ENCODE measurements at regions not wholly inside any gene's neighbourhood (a gene's known extent, or its start where the extent isn't known, plus 50 kb on each side); places are given as distances from the start of the nearest gene placed in this dataset.

DNA sequence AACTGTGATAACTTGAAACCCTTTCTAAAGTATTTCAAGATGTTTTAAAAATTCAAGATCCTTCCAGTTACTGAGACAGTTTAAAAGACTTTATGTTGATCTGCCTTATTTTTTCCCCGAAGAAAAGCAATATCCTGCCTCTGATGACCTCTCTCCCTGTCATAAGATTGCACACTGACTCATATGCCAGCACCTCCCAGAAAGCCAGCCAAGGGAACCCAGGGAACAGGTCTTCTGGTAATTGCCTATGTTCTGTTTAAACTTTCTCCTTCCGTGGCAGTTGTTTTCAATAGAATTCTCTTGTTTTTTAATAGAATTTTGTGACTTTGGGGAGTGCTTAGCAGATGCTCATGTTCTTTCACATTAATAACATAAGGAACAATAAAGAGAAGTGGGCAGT is 300.2 kb upstream of the PRKD1 start:
- DNase-seq: no peak

DNA sequence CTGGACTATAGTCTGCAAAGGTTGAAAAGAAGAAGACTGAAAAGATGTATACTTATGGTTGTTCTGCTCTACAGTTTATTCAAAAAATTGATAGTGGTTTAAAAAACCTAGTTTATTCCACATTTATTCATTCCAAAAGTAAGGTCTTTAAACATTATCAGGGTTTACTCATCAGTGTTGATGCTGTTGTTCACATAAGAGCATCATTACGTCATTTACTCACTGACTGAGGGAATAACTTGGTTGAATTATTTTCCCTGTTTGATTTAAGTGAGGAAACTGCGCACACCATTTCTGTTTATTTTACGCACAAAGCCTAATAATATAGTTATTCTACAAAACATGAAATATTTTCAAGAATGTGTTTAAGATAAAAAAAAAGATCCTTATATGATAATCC is 303.1 kb upstream of the PRKD1 start:
- DNase-seq: no peak

DNA sequence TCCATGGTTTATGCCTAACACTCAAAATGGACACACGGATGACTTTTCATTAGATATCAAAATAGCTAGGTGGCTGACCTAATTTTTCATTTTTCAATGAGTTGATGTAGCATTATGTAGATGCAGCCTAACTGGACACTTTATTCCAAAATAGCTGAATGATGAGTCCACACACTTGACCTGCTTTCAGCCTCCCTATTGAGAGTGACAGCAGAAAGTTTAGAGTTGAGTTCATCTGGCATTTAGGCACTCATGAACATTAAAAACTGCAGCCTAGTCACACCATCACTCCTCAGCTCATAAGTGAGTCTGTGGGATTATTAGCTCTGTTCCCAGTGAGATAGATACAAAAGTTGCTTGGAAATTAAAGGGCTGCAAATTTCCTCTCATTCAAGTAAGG is 307.3 kb upstream of the PRKD1 start:
- DNase-seq: no peak

DNA sequence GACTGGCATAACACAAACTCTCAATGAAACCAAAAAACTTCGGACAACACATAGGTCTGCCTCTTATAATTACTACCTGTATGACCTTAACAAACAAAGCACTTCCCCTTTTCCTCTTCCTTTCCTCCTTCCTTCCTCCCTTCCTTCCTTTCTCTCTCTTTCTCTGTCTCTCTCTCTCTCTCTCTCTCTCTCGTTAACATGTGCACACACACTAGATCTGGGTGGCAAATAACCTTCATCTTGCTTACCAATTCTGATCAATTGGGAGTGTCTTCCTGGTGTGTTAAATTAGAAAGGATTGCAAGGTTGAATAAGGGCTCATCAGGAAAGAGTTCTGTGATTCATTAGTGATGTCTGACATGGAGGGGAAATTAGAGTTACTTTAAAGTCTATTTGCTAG is 307.8 kb upstream of the PRKD1 start:
- no peak for DNase-seq

DNA sequence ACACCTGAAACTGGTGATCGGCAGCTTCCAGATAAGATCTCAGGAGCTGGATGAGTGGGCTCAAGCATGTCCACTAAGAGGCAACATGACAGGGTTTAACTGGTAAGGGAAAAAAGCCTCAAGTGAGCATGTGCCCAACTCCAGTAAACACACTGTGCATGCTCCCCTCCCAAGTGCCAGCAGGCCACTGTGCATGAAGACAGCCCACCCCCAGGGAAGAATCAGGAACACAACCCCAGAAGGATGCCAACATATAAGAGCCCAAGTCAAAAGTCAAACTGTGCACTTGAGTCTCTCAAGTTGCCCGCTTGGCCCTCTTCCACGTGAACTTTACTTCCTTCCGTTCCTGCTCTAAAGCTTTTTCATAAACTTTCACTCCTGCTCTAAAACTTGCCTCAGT is 311.3 kb upstream of the PRKD1 start:
- no peak for DNase-seq

DNA sequence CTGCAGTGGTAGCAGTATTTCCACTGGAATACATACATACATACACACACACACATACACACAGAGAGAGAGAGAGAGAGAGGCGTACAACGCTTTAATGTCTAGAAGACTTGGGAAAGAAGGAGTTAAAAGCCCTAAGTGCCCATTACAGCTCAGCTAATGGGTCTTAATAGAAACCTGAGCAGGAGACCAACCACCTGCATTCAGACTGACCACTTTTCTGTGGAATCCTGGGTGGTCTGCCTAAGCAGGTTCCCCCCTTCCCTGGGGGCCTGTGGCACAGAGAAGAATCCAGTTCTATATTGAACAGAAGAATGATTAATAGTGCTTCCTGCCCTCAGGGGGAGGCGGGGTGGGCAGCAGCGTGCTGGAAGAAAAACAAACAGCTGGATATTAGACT is 312.4 kb upstream of the PRKD1 start:
- no peak for DNase-seq

DNA sequence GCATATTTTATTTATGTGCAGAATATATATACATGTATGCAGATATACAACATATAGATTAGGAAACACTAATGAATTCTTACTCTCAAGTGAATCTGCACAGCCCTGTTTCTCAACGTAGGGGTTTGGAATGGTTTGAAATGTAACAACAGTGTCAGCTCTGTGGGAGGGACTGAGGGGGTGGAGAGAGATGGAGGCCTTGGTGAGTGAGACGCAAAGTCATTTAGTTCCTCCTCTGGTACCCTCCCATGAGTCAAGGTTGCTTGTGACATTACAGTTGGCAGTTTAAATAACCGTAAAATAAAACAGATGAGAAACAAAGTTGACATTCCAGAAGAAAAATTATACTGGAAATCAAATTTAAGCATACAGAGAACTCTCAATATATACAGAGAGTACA is 313.0 kb upstream of the PRKD1 start:
- no peak for DNase-seq

DNA sequence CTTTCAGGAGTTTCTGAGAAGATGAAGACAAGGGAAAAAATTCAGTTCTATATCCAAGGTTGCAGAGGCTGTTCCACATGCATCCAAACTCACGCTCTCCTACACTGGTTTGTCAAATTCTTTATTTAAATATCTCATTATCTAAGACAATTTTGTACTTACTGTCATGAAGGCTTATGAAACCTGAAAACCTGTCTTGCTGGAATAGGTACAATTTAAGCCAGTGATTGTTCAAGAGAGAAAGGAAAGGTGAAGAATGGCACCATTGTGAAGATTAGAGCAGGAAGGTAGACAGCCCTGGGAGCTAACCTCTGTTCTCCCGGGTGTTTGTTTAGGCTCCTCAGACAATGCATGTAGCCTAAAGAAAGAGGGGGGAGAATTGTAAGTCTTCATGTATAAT is 315.1 kb upstream of the PRKD1 start:
- no peak for DNase-seq

DNA sequence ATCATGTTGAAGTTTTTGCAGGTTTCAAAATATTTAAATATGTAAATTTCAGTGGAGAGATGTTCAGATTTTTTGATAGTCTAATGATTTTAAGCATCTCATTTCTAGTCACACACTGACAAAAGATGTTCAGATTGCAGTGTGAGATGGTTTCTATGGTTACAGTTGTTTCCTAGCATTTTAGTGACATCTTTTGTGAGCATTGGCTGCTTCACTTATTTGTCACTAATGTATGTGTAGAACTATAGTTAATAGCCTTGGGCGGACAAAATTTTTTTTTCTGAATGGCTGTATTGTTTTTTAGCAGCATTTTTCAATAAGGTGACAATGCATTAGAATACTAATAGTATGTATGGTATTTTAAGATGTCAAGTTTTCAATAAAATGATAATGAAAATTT is 315.6 kb upstream of the PRKD1 start:
- no peak for DNase-seq

DNA sequence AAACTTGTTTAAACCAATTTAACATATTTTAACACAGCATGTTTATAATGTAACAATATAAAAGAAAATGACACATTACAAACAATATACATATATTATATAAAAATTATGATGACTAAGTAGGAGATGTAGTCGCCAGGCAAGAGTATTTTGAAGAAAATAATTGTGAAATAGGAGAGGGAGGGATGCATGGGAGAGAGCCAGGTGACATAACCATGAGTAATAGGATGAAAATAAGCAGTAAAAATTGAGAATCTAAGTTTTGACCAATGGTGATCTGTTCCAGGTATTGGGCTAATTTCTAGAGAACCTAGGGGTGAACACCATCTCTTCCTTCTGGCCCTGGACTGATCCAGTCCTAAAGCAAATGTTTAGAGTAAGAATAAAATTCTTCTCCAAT is 315.2 kb upstream of the G2E3 start:
- no peak for DNase-seq

DNA sequence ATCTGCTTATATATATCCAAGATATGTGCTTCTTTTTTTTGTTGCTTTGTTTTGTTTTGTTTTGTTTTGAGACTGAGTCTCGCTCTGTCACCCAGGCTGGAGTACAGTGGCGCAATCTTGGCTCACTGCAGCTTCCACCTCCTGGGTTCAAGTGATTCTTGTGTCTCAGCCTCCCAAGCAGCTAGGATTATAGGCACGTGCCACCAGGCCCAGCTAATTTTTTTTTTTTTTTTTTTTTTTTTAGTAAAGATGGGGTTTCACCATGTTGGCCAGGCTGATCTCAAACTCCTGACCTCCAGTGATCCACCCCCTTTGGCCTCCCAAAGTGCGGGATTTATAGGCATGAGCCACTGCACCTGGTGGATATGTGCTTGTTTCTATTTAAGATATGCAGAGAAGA is 314.6 kb upstream of the G2E3 start:
- peak; percentile 40 for DNase-seq

DNA sequence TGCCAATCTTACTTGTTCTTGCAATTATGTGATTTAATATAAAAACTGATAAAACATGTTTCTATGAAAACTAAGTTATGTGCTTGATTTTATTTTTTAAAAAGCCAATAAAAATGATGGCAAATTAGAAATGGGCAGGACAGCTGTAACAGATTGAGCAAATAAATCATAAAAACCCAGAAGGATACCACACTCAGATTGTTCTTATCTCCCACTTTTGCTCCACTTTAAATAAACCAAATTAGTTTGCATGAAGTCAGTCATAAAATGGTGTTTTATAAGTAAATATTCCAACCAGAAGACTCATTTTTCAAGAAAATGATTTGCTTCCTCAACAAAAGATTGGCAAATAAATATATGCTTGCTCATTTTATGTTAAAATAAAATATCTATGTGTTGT is 307.9 kb upstream of the G2E3 start:
- DNase-seq: no peak

DNA sequence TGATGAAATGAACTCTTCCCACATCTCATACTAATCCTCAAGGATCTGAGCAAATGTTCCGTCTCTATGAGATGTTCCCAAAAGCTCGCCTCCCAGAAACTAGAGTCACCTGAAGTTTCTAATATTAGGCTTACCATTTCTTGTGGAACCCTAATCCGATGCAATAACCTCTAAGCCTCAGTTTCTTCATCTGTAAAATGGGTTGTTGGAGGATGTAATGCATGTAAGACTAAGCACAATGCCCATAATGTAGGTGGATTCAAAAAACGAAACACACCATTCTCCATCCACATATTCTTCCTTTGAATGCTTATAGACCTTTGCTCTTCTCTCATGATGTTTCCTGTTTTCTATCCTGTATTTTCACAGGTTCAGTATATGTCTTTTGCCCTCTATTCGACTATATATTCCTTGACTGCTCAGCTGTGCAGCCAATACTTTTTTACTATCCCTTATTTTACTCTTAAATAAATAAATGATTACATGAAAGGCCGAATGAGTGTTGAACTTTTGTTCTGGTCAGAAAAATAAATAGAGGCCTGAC is 307.3 kb upstream of the G2E3 start:
- no peak for DNase-seq

DNA sequence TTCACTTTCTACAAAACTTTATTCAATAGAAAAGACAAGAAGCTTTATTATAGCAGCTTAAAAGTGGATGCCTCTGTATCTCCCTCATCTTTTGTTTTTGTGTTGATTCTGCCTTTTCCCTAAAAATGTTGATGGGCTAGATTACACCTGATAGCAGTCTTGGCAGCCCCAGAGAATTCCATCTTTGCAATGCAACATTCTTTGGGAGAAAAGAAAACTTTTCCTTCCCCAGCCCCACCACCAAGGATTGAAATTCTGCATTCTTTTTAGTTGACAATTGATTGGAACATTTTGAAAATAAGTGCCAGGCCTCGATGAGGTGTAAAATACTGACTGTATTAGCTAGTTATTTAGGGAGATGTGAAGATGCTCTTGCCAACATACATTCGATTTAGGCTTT is 306.8 kb upstream of the G2E3 start:
- DNase-seq: no peak

DNA sequence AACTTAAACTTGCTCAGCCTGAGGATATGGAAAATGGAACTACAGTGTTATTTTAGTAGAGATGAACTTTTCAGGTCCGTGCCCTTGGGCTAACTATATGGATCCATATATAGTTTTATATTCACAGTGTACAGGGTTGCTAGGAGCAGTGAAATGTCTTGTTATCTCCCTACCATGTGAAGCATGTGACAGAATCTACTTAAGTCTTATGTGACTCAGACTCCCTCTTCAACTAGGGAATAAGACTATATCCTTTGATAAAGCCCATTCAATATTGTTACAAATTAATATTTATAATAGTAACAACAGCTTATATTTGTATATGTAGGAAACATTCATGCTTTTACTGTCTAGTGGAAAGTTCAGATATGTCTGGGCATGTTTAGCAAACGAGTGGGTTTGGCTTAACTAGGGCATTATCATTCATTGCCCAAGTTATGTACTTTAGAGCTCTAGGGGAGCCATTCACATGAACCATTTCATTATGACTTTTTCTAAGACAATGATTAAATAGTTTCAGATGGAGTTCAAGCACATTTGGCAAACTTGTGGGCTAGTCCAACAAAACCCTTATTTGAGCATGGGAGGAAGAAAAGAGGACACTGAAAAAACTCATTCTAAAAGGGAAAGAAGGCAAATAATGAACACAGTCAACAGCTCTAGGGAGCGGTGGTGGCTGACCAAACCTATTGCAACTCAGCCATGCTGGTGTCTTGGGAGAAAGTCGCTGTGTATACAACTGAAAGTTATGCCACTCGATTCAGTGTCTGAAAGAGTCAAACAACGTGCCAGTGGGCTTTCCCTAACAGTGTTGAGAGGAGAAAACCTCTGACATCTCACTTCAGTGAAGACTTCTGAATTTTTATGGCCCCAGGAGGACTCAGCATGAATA is 305.9 kb upstream of the G2E3 start:
- no peak for DNase-seq

DNA sequence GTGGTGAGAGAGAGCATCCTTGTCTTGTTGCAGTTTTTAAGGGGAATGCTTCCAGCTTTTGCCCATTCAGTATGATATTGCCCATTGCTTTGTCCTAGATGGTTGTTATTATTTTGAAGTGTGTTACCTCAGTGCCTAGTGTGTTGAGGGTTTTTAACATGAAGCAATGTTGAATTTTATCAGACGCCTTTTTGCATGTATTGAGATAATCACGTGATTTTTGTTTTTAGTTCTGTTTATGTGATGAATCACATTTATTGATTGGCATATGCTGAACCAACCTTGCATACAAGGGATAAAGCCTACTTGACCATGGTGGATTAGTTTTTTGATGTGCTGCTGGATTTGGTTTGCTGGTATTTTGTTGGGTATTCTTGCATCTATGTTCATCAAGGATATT is 302.3 kb upstream of the G2E3 start:
- DNase-seq: no peak

DNA sequence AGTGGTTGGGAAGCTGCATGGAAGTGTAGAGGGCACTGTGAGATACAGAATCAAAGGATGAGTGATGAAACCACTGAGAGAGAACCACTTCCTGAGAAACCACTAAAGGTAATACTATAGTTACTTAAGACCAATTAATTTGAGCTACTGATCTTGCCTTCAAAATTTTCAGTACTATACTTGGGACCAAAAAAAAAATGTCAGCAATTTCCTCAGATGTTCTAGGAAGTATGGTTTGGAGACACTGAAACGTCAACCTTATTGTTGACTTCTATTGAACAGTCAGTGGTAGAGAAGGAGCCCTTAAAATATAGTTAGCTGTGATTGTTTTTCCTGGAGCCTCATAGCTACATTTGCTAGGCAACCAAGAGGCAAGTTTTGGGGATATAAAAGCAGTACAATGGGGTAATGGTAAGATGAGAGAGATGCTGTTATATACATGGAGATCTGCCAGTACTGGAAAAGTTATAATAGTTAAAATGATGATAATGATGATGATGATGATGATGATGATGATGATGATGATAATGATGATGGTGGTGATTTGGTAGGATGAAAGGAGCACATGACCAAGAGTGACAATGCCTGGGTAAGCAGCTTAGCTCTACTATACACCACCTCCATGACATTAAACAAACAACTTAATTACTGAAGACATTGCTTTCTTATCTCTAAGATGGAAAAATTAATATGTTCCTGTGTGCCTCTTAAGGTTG is 300.9 kb upstream of the G2E3 start:
- DNase-seq: no peak

DNA sequence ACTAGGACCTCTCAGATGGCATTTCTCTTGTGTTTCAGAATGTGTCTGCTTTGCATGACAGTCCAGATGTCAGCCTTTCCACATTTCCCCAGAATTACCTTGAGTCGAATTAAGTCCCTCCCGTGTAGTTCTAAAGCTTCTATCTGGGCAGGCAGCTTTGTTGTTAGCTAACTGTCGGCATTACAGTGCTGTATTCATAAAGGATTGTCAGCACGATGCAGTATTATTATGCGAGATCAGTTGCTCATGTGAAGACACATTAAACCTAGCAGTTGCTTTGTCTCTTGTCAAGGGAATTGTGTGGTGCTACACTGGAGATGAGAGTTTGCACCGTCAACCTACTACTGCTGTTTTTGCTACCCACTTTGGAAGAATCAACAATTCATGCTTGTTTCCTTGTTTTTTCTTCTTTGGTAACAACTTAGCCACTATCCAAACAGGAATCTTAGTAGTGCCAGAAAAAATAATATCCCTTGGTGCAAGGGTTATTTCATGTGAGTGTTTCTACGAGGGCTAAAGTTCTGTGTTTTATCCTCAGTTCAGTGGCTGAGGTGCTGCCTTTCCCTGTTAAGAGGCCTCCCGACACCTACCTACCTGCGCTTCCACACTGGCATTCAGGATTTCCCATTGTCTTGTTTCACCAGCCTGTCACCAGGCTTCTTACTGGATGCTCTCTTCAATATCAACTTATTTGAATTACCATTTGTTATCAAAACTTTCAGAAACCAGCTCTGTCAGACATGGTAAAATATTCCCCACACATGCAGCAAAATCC is 297.9 kb upstream of the G2E3 start:
- no peak for DNase-seq

DNA sequence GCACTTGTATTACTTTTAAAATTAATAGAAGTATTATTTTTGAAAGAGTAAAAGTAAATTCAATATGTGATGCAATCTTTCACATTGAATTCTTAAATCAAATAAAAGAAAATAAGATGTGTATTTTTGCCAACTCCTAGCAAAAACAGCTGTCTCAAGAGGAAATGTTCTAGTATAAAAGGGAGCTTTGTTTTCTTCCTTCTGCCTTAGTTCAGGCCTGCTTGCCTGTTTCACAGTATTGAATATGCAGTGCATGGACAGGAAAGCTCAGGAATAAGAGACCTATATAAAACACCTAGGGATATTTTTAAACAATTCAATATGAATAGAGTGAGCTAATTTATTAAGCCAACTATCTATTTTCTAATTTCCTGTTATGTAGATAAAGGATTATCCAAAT is 294.8 kb upstream of the G2E3 start:
- DNase-seq: no peak

DNA sequence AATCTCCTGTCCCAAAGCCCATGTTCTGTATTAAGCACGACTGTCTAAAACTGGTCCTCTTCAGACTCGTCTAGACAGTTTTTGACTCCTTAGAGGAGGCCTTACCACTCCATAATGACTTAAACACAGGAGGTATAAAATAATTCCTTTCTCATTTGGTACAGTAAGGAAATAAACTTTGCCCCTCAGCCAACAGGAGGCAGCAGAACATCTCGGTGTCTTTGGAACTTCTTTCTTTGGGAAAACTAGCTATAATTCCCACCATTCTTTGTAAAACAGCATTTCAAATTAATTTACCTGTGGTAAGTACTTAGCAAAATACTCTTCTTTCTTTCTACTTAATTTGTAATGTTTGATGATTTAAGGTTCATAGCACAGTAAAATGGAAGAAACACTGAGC is 292.7 kb upstream of the G2E3 start:
- no peak for DNase-seq

DNA sequence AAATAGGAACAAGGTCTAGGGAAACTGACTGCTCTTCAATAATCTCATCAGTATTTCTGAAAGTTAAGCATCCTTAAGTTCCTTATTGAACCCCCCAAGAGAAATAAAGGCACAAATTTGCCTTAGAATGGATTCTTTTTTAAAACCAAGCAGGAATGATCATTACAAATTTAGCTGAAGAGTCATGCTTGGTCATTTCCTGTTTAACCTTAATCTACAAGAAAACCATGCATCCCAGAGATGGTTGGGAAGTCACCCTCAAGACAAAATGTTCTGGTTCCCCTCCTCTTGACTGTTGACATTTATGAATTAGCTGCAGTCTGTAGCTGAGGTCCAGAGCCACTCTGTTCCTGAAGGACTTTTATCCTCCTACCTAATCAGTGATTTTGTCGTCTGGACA is 291.8 kb upstream of the G2E3 start:
- DNase-seq: no peak

DNA sequence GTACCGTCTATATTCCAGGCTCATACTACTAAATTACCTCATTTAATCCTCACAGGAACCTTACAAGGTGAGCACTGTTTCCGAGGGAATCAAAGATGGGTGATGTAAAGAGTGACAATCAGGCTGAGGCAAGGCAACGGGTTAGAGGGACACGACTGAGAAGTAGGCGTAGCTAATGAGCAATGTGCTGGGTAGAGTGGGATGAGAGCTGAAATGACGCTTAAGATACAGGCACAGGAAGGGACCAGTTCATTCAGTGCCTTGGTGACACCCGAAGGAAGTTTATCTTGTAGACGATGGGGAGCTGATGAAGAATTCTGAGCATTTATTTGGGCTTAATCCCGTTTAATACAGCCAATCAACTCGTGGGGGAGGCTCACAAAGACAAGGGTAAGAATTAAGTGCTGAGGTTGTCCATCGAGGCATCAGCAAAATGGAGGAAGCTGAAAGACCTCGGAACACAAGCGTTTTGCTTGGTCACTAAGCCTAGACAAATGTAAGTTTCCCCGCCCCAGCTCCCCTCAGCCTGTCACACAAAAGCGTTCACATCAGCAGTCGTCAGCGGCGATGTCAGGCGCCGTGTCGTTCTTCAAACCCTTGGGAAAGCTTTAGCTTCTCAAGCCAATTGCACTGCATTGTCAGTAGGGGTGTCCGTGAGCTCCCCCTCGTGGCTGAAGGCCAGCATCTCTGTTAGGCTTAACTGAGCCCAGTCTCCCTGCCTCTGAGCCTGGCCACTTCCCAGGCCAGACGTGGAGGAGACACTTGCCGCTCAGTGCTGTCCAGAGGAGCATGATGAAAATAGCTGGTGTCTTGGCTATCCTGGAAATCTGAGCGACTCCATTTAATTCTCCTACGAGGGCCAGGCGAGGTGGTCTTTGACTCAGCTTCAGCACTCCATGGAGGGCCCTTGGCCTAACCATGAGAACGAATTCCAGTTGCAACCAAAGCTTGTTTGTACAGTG is 288.5 kb upstream of the G2E3 start:
- peak; percentile 7 for DNase-seq

Measured in T1000 (cell line).